HCT116 (cell line): ENCODE measurements at regions not wholly inside any gene's neighbourhood (a gene's known extent, or its start where the extent isn't known, plus 50 kb on each side); places are given as distances from the start of the nearest gene placed in this dataset.
A peak's percentile ranks its signal among the peaks of the same experiment; 100 is the strongest.

Experiments used
- ATAC-seq: fragments of 200-7000 bp; cut with Tn5 transposase; 2 replicates; pipeline ENCODE4 v1.9.1; 2020; ENCODE audit warnings: mild to moderate bottlenecking, moderate library complexity
- BruUV-seq: library from RNA; stranded (reverse); fragments of 400-500 nt; replicated peaks from 2 replicates; lab custom pipeline; 2021; lab: Mats Ljungman, UMichigan
- CTCF ChIA-PET: fragments of 300-600 bp; sonication (Branson Sonifier 250); formaldehyde crosslinking; loops from one replicate; lab custom pipeline; 2021; ENCODE audit warnings: antibody characterized with exemption; lab: Charles Lee
- POLR2A ChIA-PET: fragments of 300-600, 350-600 bp; sonication (Branson Sonifier 250); formaldehyde crosslinking; loops from one replicate; lab custom pipeline; 2021; ENCODE audit warnings: antibody characterized with exemption; lab: Charles Lee
- RAD21 ChIA-PET, 2 experiments: fragments of 300-600 bp; sonication (Branson Sonifier 250); formaldehyde crosslinking; loops; one replicate each; lab custom pipeline; 2023; ENCODE audit warnings: low total read pairs in 2 of 2; ENCODE audit not compliant: uncharacterized antibody in 2 of 2, unreplicated experiment in 2 of 2, low non-redundant PET in 1 of 2; lab: Charles Lee
- DNase-seq: peaks from one replicate; pipeline ENCODE4 v3.0.0-alpha.2; 2010; ENCODE audit warnings: low read depth, low spot score
- H2AFZ ChIP-seq: fragments of 200-600 bp; shearing (Covaris generic), sonication (generic); 2 replicates; pipeline ENCODE4 v1.6.1; 2017; ENCODE audit warnings: low read depth, mixed run types, mixed read lengths, antibody characterized with exemption, low read length; ENCODE audit not compliant: poor library complexity, severe bottlenecking
- H3K27ac ChIP-seq: 2 replicates; pipeline ENCODE4 v1.5.1; 2012; ENCODE audit warnings: low read depth, low read length
- H3K27me3 ChIP-seq: fragments of 200-600 bp; sonication (generic); 2 replicates; pipeline ENCODE4 v1.6.1; 2016; ENCODE audit warnings: mixed run types, low read length, mixed read lengths; ENCODE audit not compliant: insufficient read depth
- H3K36me3 ChIP-seq, 2 experiments: fragments of 200-500 bp in 1 of 2; fragments of 200-600 bp in 1 of 2; sonication (Bioruptor generic) in 1 of 2; sonication (generic) in 1 of 2; 2 replicates each; pipeline versions ENCODE4 v1.5.1 to v1.6.1; 2014 to 2016; ENCODE audit warnings: low read length in 2 of 2, inconsistent platforms in 1 of 2, mixed read lengths in 1 of 2, mixed run types in 1 of 2; ENCODE audit not compliant: insufficient read depth in 2 of 2, control insufficient read depth in 1 of 2
- H3K4me1 ChIP-seq, 2 experiments: fragments of 200-600 bp in 1 of 2; sonication (generic) in 1 of 2; 2 replicates each; pipeline versions ENCODE4 v1.5.1 to v1.6.1; 2012 to 2017; ENCODE audit warnings: low read length in 2 of 2, inconsistent platforms in 1 of 2, mild to moderate bottlenecking in 1 of 2, mixed read lengths in 1 of 2, mixed run types in 1 of 2, moderate library complexity in 1 of 2; ENCODE audit not compliant: insufficient read depth in 2 of 2, control insufficient read depth in 1 of 2
- H3K4me2 ChIP-seq: fragments of 200-600 bp; sonication (generic); 2 replicates; pipeline ENCODE4 v1.6.1; 2017; ENCODE audit warnings: mixed run types, low read length, mixed read lengths
- H3K4me3 ChIP-seq, 2 experiments: fragments of 200-600 bp in 1 of 2; sonication (generic) in 1 of 2; replicated peaks in 1 of 2; 2 replicates each; pipeline ENCODE4 v1.5.1; 2011 to 2016; ENCODE audit warnings: low read length in 2 of 2, control low read depth in 1 of 2, low read depth in 1 of 2, mild to moderate bottlenecking in 1 of 2, mixed read lengths in 1 of 2, mixed run types in 1 of 2
- H3K79me2 ChIP-seq: fragments of 200-600 bp; sonication (generic); 2 replicates; pipeline ENCODE4 v1.6.1; 2017; ENCODE audit warnings: mild to moderate bottlenecking, mixed run types, low read length, moderate library complexity, mixed read lengths; ENCODE audit not compliant: insufficient read depth
- H3K9ac ChIP-seq: fragments of 200-600 bp; sonication (generic); 2 replicates; pipeline ENCODE4 v1.6.1; 2016; ENCODE audit warnings: low read length, mixed read lengths
- H3K9me2 ChIP-seq: fragments of 200-600 bp; sonication (generic), shearing (Covaris generic); 2 replicates; pipeline ENCODE4 v1.6.1; 2017; ENCODE audit warnings: mixed run types, mild to moderate bottlenecking, moderate library complexity; ENCODE audit not compliant: insufficient read depth
- H3K9me3 ChIP-seq, 2 experiments: fragments of 200-500 bp in 1 of 2; fragments of 200-600 bp in 1 of 2; sonication (Bioruptor generic) in 1 of 2; sonication (generic) in 1 of 2; 2 replicates each; pipeline ENCODE4 v1.6.1; 2014 to 2017; ENCODE audit warnings: low read length in 2 of 2, mixed read lengths in 2 of 2, inconsistent platforms in 1 of 2, low read depth in 1 of 2, mild to moderate bottlenecking in 1 of 2, mixed run types in 1 of 2, moderate library complexity in 1 of 2; ENCODE audit not compliant: control insufficient read depth in 1 of 2, insufficient read depth in 1 of 2
- H4K20me1 ChIP-seq: fragments of 200-600 bp; sonication (generic), shearing (Covaris generic); 2 replicates; pipeline ENCODE4 v1.6.1; 2017; ENCODE audit warnings: mixed run types, mild to moderate bottlenecking, moderate library complexity; ENCODE audit not compliant: insufficient read depth
- EGR1 ChIP-seq: IDR thresholded peaks from 2 replicates; pipeline ENCODE4 v1.6.1; 2012; ENCODE audit warnings: low read depth
- EZH2 ChIP-seq: fragments of 200-600 bp; sonication (generic); IDR thresholded peaks from 2 replicates; pipeline ENCODE4 v1.6.1; 2017; ENCODE audit warnings: antibody characterized with exemption, mixed run types
- EZH2phosphoT487 ChIP-seq: fragments of 200-600 bp; IDR thresholded peaks from 2 replicates; pipeline ENCODE4 v1.6.1; 2018; ENCODE audit warnings: antibody characterized with exemption, borderline replicate concordance
- FOSL1 ChIP-seq: IDR thresholded peaks from 2 replicates; pipeline ENCODE4 v1.6.1; 2012; ENCODE audit warnings: low read depth
- POLR2A ChIP-seq: IDR thresholded peaks from 2 replicates; pipeline ENCODE4 v1.7.0; 2011; ENCODE audit warnings: borderline replicate concordance; ENCODE audit not compliant: insufficient read depth, insufficient read length; ENCODE audit errors: extremely low read depth
- SIN3A ChIP-seq: IDR thresholded peaks from 2 replicates; pipeline ENCODE4 v1.6.1; 2012; ENCODE audit warnings: low read depth
- SP1 ChIP-seq: IDR thresholded peaks from 2 replicates; pipeline ENCODE4 v1.6.1; 2012; ENCODE audit warnings: low read depth
- TCF7L2 ChIP-seq: IDR thresholded peaks from 2 replicates; pipeline ENCODE4 v1.7.0; 2011; ENCODE audit warnings: borderline replicate concordance, inconsistent platforms; ENCODE audit not compliant: insufficient read depth, insufficient read length; ENCODE audit errors: extremely low read depth
- ZFX ChIP-seq: fragments of 450-650 bp; IDR thresholded peaks from 2 replicates; pipeline ENCODE4 v1.6.1; 2017
- ZNF274 ChIP-seq: fragments of 200-500 bp; sonication (Bioruptor generic); IDR thresholded peaks from 2 replicates; pipeline ENCODE4 v1.6.1; 2014; ENCODE audit warnings: mild to moderate bottlenecking, low read depth, low read length, inconsistent platforms
- intact Hi-C: fragments of 100-400 bp; cut with micrococcal nuclease; formaldehyde crosslinking; loops from 2 replicates; pipeline ENCODE4 v1.10.0; 2022
- TF ChIP-seq, protein P1 (sequence below): IDR thresholded peaks from 2 replicates; pipeline ENCODE4 v1.6.1; 2012; ENCODE audit warnings: low read depth
- TF ChIP-seq, protein P2 (sequence below), 3 experiments: fragments of 200-600 bp in 1 of 3; sonication (generic) in 1 of 3; IDR thresholded peaks in 2 of 3; conservative IDR thresholded peaks in 1 of 3; 2 replicates each; pipeline ENCODE4 v1.5.1; 2012 to 2017; ENCODE audit warnings: low read depth in 2 of 3, low read length in 2 of 3, antibody characterized with exemption in 1 of 3, borderline replicate concordance in 1 of 3, control low read depth in 1 of 3, mild to moderate bottlenecking in 1 of 3, mixed read lengths in 1 of 3, mixed run types in 1 of 3, moderate library complexity in 1 of 3; ENCODE audit not compliant: insufficient read depth in 1 of 3
- TF ChIP-seq, protein P3 (sequence below): IDR thresholded peaks from 2 replicates; pipeline ENCODE4 v1.6.1; 2012

DNA sequence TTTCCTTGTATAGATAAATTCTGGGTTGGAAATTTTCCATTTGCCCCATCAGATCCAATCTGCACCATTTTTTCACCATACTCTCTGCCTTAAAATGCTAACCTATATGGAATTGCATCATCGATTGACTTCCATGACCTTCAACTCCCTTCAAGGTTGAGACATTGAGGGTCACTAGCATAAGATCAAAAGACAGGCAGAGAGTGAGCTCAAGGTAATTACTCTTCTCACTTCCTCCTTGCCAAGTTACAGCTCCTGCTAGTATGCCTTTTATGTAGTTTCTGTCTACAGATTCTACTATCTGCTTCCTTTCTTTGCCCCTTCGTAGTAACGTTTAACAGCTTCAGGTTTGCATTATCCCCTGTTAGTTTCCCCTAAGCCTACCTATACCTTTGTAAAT, 1127.7 kb upstream of the LRRTM3 start:
- no peak for DNase-seq
- BruUV-seq = no TSS peak
- RAD21 ChIA-PET = no interaction called here
- Histone ChIP-seq H3K9me3 (no peaks in the 10 kb centered on the region), H3K4me3 (no peak overlapping the region), H3K27me3 (no peaks in the 10 kb centered on the region), H3K9me2 (no peaks in the 10 kb centered on the region), H3K4me2 (no peak overlapping the region), H3K27ac (no peak overlapping the region), H3K36me3 (no peaks in the 10 kb centered on the region), H4K20me1 (no peaks in the 10 kb centered on the region), H3K79me2 (no peaks in the 10 kb centered on the region), H2AFZ (no peak overlapping the region), H3K9ac (no peak overlapping the region), H3K4me1 (no peaks in the 10 kb centered on the region)
- TF ChIP-seq TCF7L2 = peak; percentile 48
- no peak for TF ChIP-seq SIN3A
- no peak for ATAC-seq
- CTCF ChIA-PET = no interaction called here
- POLR2A ChIA-PET = no interaction called here
- intact Hi-C loops = no loop called here

DNA sequence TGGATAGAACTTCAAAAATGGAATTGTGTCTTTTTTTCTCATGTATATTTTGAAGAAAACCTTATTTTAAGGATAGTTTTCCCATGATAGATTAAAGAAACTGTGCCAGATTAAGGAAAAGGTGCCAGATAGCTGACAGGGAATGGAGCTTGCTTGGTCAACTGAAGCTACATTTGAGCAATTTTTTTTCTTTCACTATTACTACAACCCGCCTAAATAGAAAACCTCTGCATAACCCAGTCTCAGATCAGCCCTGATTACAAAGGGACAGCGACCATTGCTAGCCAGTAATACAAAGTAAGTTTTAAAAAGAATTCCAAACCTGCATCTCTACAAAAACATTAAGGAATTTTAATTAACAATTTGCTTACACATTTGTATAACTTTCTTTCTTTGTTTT, 1123.4 kb upstream of the LRRTM3 start:
- Histone ChIP-seq H3K9me2 (no peaks in the 10 kb centered on the region), H4K20me1 (no peaks in the 10 kb centered on the region), H3K4me1 (no peaks in the 10 kb centered on the region), H3K9me3 (no peaks in the 10 kb centered on the region), H3K27me3 (no peaks in the 10 kb centered on the region), H2AFZ (no peak overlapping the region), H3K4me3 (no peak overlapping the region), H3K9ac (no peak overlapping the region), H3K27ac (no peak overlapping the region), H3K4me2 (no peak overlapping the region), H3K36me3 (no peaks in the 10 kb centered on the region), H3K79me2 (no peaks in the 10 kb centered on the region)
- POLR2A ChIA-PET = no interaction called here
- CTCF ChIA-PET = no interaction called here
- RAD21 ChIA-PET = no interaction called here
- no peak for ATAC-seq
- DNase-seq = no peak
- BruUV-seq = no TSS peak
- intact Hi-C loops = no loop called here
- TF ChIP-seq EZH2phosphoT487 (no peak), POLR2A (no peak), SP1 (no peak), EZH2 (no peak), EGR1 (no peak), ZNF274 (no peak), SIN3A (no peak), ZFX (no peak), FOSL1 (no peak), TCF7L2 (no peak)
- TF ChIP-seq, protein P1, sequence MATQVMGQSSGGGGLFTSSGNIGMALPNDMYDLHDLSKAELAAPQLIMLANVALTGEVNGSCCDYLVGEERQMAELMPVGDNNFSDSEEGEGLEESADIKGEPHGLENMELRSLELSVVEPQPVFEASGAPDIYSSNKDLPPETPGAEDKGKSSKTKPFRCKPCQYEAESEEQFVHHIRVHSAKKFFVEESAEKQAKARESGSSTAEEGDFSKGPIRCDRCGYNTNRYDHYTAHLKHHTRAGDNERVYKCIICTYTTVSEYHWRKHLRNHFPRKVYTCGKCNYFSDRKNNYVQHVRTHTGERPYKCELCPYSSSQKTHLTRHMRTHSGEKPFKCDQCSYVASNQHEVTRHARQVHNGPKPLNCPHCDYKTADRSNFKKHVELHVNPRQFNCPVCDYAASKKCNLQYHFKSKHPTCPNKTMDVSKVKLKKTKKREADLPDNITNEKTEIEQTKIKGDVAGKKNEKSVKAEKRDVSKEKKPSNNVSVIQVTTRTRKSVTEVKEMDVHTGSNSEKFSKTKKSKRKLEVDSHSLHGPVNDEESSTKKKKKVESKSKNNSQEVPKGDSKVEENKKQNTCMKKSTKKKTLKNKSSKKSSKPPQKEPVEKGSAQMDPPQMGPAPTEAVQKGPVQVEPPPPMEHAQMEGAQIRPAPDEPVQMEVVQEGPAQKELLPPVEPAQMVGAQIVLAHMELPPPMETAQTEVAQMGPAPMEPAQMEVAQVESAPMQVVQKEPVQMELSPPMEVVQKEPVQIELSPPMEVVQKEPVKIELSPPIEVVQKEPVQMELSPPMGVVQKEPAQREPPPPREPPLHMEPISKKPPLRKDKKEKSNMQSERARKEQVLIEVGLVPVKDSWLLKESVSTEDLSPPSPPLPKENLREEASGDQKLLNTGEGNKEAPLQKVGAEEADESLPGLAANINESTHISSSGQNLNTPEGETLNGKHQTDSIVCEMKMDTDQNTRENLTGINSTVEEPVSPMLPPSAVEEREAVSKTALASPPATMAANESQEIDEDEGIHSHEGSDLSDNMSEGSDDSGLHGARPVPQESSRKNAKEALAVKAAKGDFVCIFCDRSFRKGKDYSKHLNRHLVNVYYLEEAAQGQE = no peak
- TF ChIP-seq, protein P2, sequence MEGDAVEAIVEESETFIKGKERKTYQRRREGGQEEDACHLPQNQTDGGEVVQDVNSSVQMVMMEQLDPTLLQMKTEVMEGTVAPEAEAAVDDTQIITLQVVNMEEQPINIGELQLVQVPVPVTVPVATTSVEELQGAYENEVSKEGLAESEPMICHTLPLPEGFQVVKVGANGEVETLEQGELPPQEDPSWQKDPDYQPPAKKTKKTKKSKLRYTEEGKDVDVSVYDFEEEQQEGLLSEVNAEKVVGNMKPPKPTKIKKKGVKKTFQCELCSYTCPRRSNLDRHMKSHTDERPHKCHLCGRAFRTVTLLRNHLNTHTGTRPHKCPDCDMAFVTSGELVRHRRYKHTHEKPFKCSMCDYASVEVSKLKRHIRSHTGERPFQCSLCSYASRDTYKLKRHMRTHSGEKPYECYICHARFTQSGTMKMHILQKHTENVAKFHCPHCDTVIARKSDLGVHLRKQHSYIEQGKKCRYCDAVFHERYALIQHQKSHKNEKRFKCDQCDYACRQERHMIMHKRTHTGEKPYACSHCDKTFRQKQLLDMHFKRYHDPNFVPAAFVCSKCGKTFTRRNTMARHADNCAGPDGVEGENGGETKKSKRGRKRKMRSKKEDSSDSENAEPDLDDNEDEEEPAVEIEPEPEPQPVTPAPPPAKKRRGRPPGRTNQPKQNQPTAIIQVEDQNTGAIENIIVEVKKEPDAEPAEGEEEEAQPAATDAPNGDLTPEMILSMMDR (IDR thresholded peaks at IDR 0.05 in 2 of 3, conservative IDR thresholded peaks at IDR 0.05 in 1 of 3; ENCODE audit: borderline replicate concordance in 1 of 3, insufficient read depth in 1 of 3, low read depth in 2 of 3, low read length in 2 of 3) = no peak
- TF ChIP-seq, protein P3, sequence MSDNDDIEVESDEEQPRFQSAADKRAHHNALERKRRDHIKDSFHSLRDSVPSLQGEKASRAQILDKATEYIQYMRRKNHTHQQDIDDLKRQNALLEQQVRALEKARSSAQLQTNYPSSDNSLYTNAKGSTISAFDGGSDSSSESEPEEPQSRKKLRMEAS = no peak
